H9 (cell line): ENCODE measurements at regions not wholly inside any gene's neighbourhood (a gene's known extent, or its start where the extent isn't known, plus 50 kb on each side); places are given as distances from the start of the nearest gene placed in this dataset.

ENCODE experiments used
- DNase-seq: peaks from one replicate; pipeline ENCODE4 v3.0.0-alpha.2; 2017
- H2AFZ ChIP-seq: one replicate; pipeline ENCODE4 v1.6.1; 2013; ENCODE audit warnings: mild to moderate bottlenecking, low read length, control low read depth, moderate library complexity
- H2AK5ac ChIP-seq: 2 replicates; pipeline ENCODE4 v1.6.1; 2013; ENCODE audit warnings: low read length, control low read depth, mixed read lengths; ENCODE audit not compliant: insufficient read length
- H2BK120ac ChIP-seq: one replicate; pipeline ENCODE4 v1.6.1; 2013; ENCODE audit warnings: low read depth, mild to moderate bottlenecking, low read length, control low read depth, inconsistent platforms; ENCODE audit not compliant: poor library complexity, severe bottlenecking
- H2BK12ac ChIP-seq: 2 replicates; pipeline ENCODE4 v1.6.1; 2013; ENCODE audit warnings: low read length, control low read depth, mixed read lengths, low read depth; ENCODE audit not compliant: insufficient read length
- H2BK15ac ChIP-seq: 2 replicates; pipeline ENCODE4 v1.6.1; 2013; ENCODE audit warnings: low read depth, low read length, control low read depth
- H2BK20ac ChIP-seq: one replicate; pipeline ENCODE4 v1.6.1; 2013; ENCODE audit warnings: low read depth, mild to moderate bottlenecking, low read length, control low read depth, inconsistent platforms; ENCODE audit not compliant: poor library complexity, severe bottlenecking
- H2BK5ac ChIP-seq: 2 replicates; pipeline ENCODE4 v1.6.1; 2013; ENCODE audit warnings: low read length, control low read depth, mixed read lengths; ENCODE audit not compliant: insufficient read length
- H3K14ac ChIP-seq: 2 replicates; pipeline ENCODE4 v1.6.1; 2013; ENCODE audit warnings: low read length, control low read depth; ENCODE audit not compliant: insufficient read depth
- H3K18ac ChIP-seq: 2 replicates; pipeline ENCODE4 v1.6.1; 2013; ENCODE audit warnings: low read depth, mild to moderate bottlenecking, mixed read lengths, low read length, control low read depth; ENCODE audit not compliant: insufficient read length
- H3K23ac ChIP-seq: 2 replicates; pipeline ENCODE4 v1.6.1; 2013; ENCODE audit warnings: low read length, control low read depth, mixed read lengths, low read depth; ENCODE audit not compliant: insufficient read length
- H3K23me2 ChIP-seq: 2 replicates; pipeline ENCODE4 v1.6.1; 2013; ENCODE audit warnings: low read depth, mild to moderate bottlenecking, mixed read lengths, low read length, control low read depth; ENCODE audit not compliant: insufficient read length, poor library complexity, severe bottlenecking
- H3K27ac ChIP-seq: 2 replicates; pipeline ENCODE4 v1.5.1; 2013; ENCODE audit warnings: low read length, control low read depth, mixed read lengths, low read depth; ENCODE audit not compliant: insufficient read length
- H3K27me3 ChIP-seq: 2 replicates; pipeline ENCODE4 v1.6.1; 2013; ENCODE audit warnings: low read length, control low read depth, inconsistent platforms; ENCODE audit not compliant: insufficient read depth
- H3K4ac ChIP-seq: 2 replicates; pipeline ENCODE4 v1.6.1; 2013; ENCODE audit warnings: low read depth, mild to moderate bottlenecking, control low read depth, inconsistent platforms, low read length, moderate library complexity
- H3K4me1 ChIP-seq: 2 replicates; pipeline ENCODE4 v1.6.1; 2013; ENCODE audit warnings: low read length, control low read depth, inconsistent platforms; ENCODE audit not compliant: insufficient read depth
- H3K4me2 ChIP-seq: 2 replicates; pipeline ENCODE4 v1.6.1; 2013; ENCODE audit warnings: low read length, control low read depth, mixed read lengths; ENCODE audit not compliant: insufficient read length, insufficient read depth
- H3K56ac ChIP-seq: 2 replicates; pipeline ENCODE4 v1.6.1; 2013; ENCODE audit warnings: low read depth, mild to moderate bottlenecking, mixed read lengths, low read length, control low read depth; ENCODE audit not compliant: insufficient read length
- H3K79me1 ChIP-seq: 2 replicates; pipeline ENCODE4 v1.6.1; 2013; ENCODE audit warnings: low read depth, mild to moderate bottlenecking, moderate library complexity, low read length, control low read depth, inconsistent platforms; ENCODE audit not compliant: insufficient read depth, poor library complexity, severe bottlenecking
- H3K79me2 ChIP-seq: 2 replicates; pipeline ENCODE4 v1.6.1; 2013; ENCODE audit warnings: low read length, control low read depth, inconsistent platforms; ENCODE audit not compliant: insufficient read depth
- H3K9ac ChIP-seq: 2 replicates; pipeline ENCODE4 v1.6.1; 2013; ENCODE audit warnings: low read length, control low read depth, mixed read lengths; ENCODE audit not compliant: insufficient read length; ENCODE audit errors: extremely low read depth
- H3K9me3 ChIP-seq: one replicate; pipeline ENCODE4 v1.6.1; 2013; ENCODE audit warnings: low read depth, low read length, inconsistent platforms; ENCODE audit not compliant: control insufficient read depth
- H3T11ph ChIP-seq: one replicate; pipeline ENCODE4 v1.6.1; 2013; ENCODE audit warnings: mild to moderate bottlenecking, low read length, control low read depth, inconsistent platforms
- H4K20me1 ChIP-seq: one replicate; pipeline ENCODE4 v1.6.1; 2013; ENCODE audit not compliant: control insufficient read depth, insufficient read length, insufficient read depth
- H4K5ac ChIP-seq: 2 replicates; pipeline ENCODE4 v1.6.1; 2013; ENCODE audit warnings: low read depth, mild to moderate bottlenecking, mixed read lengths, low read length, control low read depth; ENCODE audit not compliant: insufficient read length
- H4K8ac ChIP-seq: replicated peaks from 2 replicates; pipeline ENCODE4 v1.6.1; 2013; ENCODE audit warnings: low read length, control low read depth, mixed read lengths, low read depth; ENCODE audit not compliant: insufficient read length
- H4K91ac ChIP-seq: 2 replicates; pipeline ENCODE4 v1.6.1; 2013; ENCODE audit warnings: low read depth, mild to moderate bottlenecking, moderate library complexity, mixed read lengths, low read length, control low read depth; ENCODE audit not compliant: insufficient read length
- H3K27ac Mint-ChIP-seq, 3 experiments: 2 replicates in 2 of 3; 3 replicates in 1 of 3; pipeline ENCODE4 v1.8.0; 2020 to 2021; ENCODE audit warnings: mixed read lengths in 3 of 3, mild to moderate bottlenecking in 1 of 3, moderate library complexity in 1 of 3
- H3K27me3 Mint-ChIP-seq: 2 replicates; pipeline ENCODE4 v1.8.0; 2021; ENCODE audit warnings: low read depth, mild to moderate bottlenecking, moderate library complexity, mixed read lengths
- H3K36me3 Mint-ChIP-seq, 3 experiments: 2 replicates in 2 of 3; 3 replicates in 1 of 3; pipeline ENCODE4 v1.8.0; 2020 to 2021; ENCODE audit warnings: low read depth in 3 of 3, mixed read lengths in 3 of 3; ENCODE audit not compliant: insufficient read depth in 1 of 3
- H3K4me1 Mint-ChIP-seq, 2 experiments: 2 replicates each; pipeline ENCODE4 v1.8.0; 2020; ENCODE audit warnings: mixed read lengths in 2 of 2
- H3K4me3 Mint-ChIP-seq, 2 experiments: 2 replicates in 1 of 2; 3 replicates in 1 of 2; pipeline ENCODE4 v1.8.0; 2020 to 2021; ENCODE audit warnings: mild to moderate bottlenecking in 2 of 2, mixed read lengths in 2 of 2, moderate library complexity in 1 of 2
- H3K9me3 Mint-ChIP-seq, 2 experiments: 2 replicates in 1 of 2; 3 replicates in 1 of 2; pipeline ENCODE4 v1.8.0; 2020; ENCODE audit warnings: mild to moderate bottlenecking in 2 of 2, mixed read lengths in 2 of 2, moderate library complexity in 1 of 2
- WGBS: extraction: QIAGEN DNeasy Blood & Tissue Kit; methylation state at CpG from one replicate; pipeline ENCODE4 v1.1.7; 2013; ENCODE audit warnings: missing lambda C conversion rate, low lambda C conversion rate, mixed read lengths; ENCODE audit not compliant: insufficient read length; ENCODE audit errors: extremely low coverage; 5-methylcytosine and 5-hydroxymethylcytosine counted together
- TF ChIP-seq, protein P1 (sequence below): fragments of 200-600 bp; sonication (generic); conservative IDR thresholded peaks from 3 replicates; pipeline ENCODE4 v1.8.0; 2021; ENCODE audit warnings: antibody characterized with exemption, mild to moderate bottlenecking

DNA sequence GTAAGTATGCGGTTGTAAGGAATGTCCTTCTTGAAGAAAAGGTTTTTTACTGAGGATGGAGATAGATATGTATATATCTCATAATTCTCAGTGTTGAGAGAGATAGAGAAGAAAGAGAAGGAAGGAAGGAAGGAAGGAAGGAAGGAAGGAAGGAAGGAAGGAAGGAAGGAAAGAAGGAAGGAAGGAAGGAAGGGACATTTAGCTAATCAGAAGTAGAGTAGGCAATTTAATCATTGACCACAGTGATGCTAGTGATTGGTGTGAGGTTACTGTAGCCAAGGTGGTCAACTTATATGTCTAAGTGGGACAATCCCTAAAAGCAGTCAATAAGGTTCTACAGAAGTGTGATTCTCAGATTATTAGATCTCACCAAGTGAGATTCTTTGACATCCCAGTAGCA lies 751.8 kb upstream of the CBLB start:
- 100% methylated on average over 1 of the region's 1 CpG for WGBS
- no peaks in the 10 kb centered on the region for H3K27me3 Mint-ChIP-seq
- H4K8ac ChIP-seq, result no peak overlapping the region
- no peak overlapping the region for H3K4me2 ChIP-seq
- H2AK5ac ChIP-seq, result no peak overlapping the region
- H3K27ac ChIP-seq, result no peak overlapping the region
- H3T11ph ChIP-seq, result no peak overlapping the region
- peaks cover 21 to 34% (median 24%) of the 10 kb centered on the region in 3 experiments for H3K36me3 Mint-ChIP-seq
- H3K56ac ChIP-seq, result no peak overlapping the region
- H2BK20ac ChIP-seq, result no peak overlapping the region
- H3K4me1 ChIP-seq, result no peaks in the 10 kb centered on the region
- no peak for DNase-seq
- H3K4me1 Mint-ChIP-seq, result peaks cover 7 to 9% of the 10 kb centered on the region in 2 experiments
- H4K5ac ChIP-seq, result no peak overlapping the region
- H3K9me3 Mint-ChIP-seq, result peaks cover 25 to 37% of the 10 kb centered on the region in 2 experiments
- H3K4me3 Mint-ChIP-seq, result no peak overlapping the region
- H3K4ac ChIP-seq, result no peak overlapping the region
- no peaks in the 10 kb centered on the region for H4K20me1 ChIP-seq
- H3K79me1 ChIP-seq, result no peaks in the 10 kb centered on the region
- no peak overlapping the region for H2BK120ac ChIP-seq
- no peak overlapping the region for H2BK12ac ChIP-seq
- H3K27me3 ChIP-seq, result no peaks in the 10 kb centered on the region
- no peak overlapping the region for H2AFZ ChIP-seq
- H3K23ac ChIP-seq, result no peak overlapping the region
- H3K9me3 ChIP-seq, result peaks cover 17% of the 10 kb centered on the region
- no peak overlapping the region for H3K18ac ChIP-seq
- no peak overlapping the region for H2BK15ac ChIP-seq
- no peaks in the 10 kb centered on the region for H3K79me2 ChIP-seq
- TF ChIP-seq, protein P1, sequence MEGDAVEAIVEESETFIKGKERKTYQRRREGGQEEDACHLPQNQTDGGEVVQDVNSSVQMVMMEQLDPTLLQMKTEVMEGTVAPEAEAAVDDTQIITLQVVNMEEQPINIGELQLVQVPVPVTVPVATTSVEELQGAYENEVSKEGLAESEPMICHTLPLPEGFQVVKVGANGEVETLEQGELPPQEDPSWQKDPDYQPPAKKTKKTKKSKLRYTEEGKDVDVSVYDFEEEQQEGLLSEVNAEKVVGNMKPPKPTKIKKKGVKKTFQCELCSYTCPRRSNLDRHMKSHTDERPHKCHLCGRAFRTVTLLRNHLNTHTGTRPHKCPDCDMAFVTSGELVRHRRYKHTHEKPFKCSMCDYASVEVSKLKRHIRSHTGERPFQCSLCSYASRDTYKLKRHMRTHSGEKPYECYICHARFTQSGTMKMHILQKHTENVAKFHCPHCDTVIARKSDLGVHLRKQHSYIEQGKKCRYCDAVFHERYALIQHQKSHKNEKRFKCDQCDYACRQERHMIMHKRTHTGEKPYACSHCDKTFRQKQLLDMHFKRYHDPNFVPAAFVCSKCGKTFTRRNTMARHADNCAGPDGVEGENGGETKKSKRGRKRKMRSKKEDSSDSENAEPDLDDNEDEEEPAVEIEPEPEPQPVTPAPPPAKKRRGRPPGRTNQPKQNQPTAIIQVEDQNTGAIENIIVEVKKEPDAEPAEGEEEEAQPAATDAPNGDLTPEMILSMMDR, result no peak
- no peak overlapping the region for H3K27ac Mint-ChIP-seq
- no peak overlapping the region for H2BK5ac ChIP-seq
- H3K9ac ChIP-seq, result no peak overlapping the region
- H4K91ac ChIP-seq, result no peak overlapping the region
- no peaks in the 10 kb centered on the region for H3K23me2 ChIP-seq
- H3K14ac ChIP-seq, result no peak overlapping the region
